ENCODE measurements at regions not wholly inside any gene's neighbourhood (a gene's known extent, or its start where the extent isn't known, plus 50 kb on each side); places are given as distances from the start of the nearest gene placed in this dataset.

GRCh38 chr5:10090074-10090473 is 159.6 kb downstream of the ATPSCKMT start:
- Histone ChIP-seq H3K27me3 (ENCODE audit: control insufficient read depth, insufficient read depth, low read length) (no peaks in the 10 kb centered on the region), H3K4me3 (ENCODE audit: low read depth, low read length) (no peak overlapping the region), H3K36me3 (ENCODE audit: control insufficient read depth, insufficient read depth, low read length) (no peaks in the 10 kb centered on the region)
- POLR2A ChIA-PET, result no interaction called here
- no peak for TF ChIP-seq CTCF (IDR thresholded peaks at IDR 0.05; ENCODE audit: insufficient read depth, low read depth, low read length)
- CTCF ChIA-PET, result interaction anchor here (1.2 kb wide), 1 partner anchor 17 kb away, joined by 3 read pairs; no protein-coding TSS in a partner anchor
- DNase-seq (ENCODE audit: low read depth), result no peak

GRCh38 chr5:10085185-10085584 is 164.5 kb downstream of the ATPSCKMT start:
- ChIA-PET POLR2A (no interaction called here), CTCF (interaction anchor here (0.9 to 1.2 kb wide), 2 partner anchors 20 to 27 kb away, joined by 3 read pairs; no protein-coding TSS in a partner anchor)
- no peaks in the 10 kb centered on the region for H3K27me3 ChIP-seq (ENCODE audit: control insufficient read depth, insufficient read depth, low read length)
- no peak for TF ChIP-seq CTCF (IDR thresholded peaks at IDR 0.05; ENCODE audit: insufficient read depth, low read depth, low read length)
- H3K4me3 ChIP-seq (ENCODE audit: low read depth, low read length), result no peak overlapping the region
- no peaks in the 10 kb centered on the region for H3K36me3 ChIP-seq (ENCODE audit: control insufficient read depth, insufficient read depth, low read length)
- DNase-seq (ENCODE audit: low read depth), result no peak

- Histone ChIP-seq H3K27me3 (ENCODE audit: control insufficient read depth, insufficient read depth, low read length) (no peaks in the 10 kb centered on the region), H3K4me3 (ENCODE audit: low read depth, low read length) (no peak overlapping the region), H3K36me3 (ENCODE audit: control insufficient read depth, insufficient read depth, low read length) (no peaks in the 10 kb centered on the region)
- no peak for DNase-seq (ENCODE audit: low read depth)
- ChIA-PET CTCF (interaction anchor here (0.7 kb wide), 1 partner anchor 10 kb away, joined by 3 read pairs; no protein-coding TSS in a partner anchor), POLR2A (no interaction called here)
- TF ChIP-seq CTCF (IDR thresholded peaks at IDR 0.05; ENCODE audit: insufficient read depth, low read depth, low read length), result no peak
Observed at GRCh38 chr5:10081584-10081983, 168.1 kb downstream of the ATPSCKMT start.

GRCh38 chr5:10077791-10078545 is 171.7 kb downstream of the ATPSCKMT start:
- no peak for TF ChIP-seq CTCF (IDR thresholded peaks at IDR 0.05; ENCODE audit: insufficient read depth, low read depth, low read length)
- DNase-seq (ENCODE audit: low read depth), result peak; percentile 84
- Histone ChIP-seq H3K36me3 (ENCODE audit: control insufficient read depth, insufficient read depth, low read length) (no peaks in the 10 kb centered on the region), H3K4me3 (ENCODE audit: low read depth, low read length) (peak overlapping the region; percentile 8; the same call in 1 of the 2 replicates), H3K27me3 (ENCODE audit: control insufficient read depth, insufficient read depth, low read length) (no peaks in the 10 kb centered on the region)
- ChIA-PET CTCF (no interaction called here), POLR2A (no interaction called here)

GRCh38 chr5:10073441-10074104 is 176.1 kb downstream of the ATPSCKMT start:
- Histone ChIP-seq H3K4me3 (ENCODE audit: low read depth, low read length) (no peak overlapping the region), H3K27me3 (ENCODE audit: control insufficient read depth, insufficient read depth, low read length) (0 out of 2 replicates have a peak, but pooled peaks cover 1% of the 10 kb centered on the region), H3K36me3 (ENCODE audit: control insufficient read depth, insufficient read depth, low read length) (no peaks in the 10 kb centered on the region)
- no peak for TF ChIP-seq CTCF (IDR thresholded peaks at IDR 0.05; ENCODE audit: insufficient read depth, low read depth, low read length)
- no peak for DNase-seq (ENCODE audit: low read depth)
- POLR2A ChIA-PET, result no interaction called here
- CTCF ChIA-PET, result interaction anchor here (0.6 to 1.1 kb wide), 2 partner anchors 34 to 313 kb away, joined by 3 to 4 read pairs; no protein-coding TSS in a partner anchor
